ENCODE measurements at regions not wholly inside any gene's neighbourhood (a gene's known extent, or its start where the extent isn't known, plus 50 kb on each side); places are given as distances from the start of the nearest gene placed in this dataset.

DNA sequence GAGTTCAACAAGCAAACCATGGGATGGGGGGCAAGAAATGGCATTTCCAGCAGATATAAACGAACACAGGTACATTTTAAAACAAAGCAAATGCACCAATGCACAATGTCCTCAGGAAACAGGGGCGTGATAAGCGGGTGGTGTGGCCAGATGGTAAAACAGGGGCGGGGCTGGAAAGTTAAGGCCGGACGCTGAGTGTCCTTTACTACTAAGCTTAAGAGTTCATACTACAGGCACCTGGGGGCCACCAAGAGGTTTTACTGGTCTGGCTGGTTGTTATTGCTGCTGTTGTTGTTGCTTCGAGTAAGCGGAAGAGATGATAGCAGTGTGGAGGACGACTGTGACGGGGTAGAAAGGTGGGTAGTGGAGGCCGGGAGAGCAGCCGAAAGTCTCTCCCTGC is 99.8 kb downstream of the ATPSCKMT start:
- TF ChIP-seq EP300 (IDR thresholded peaks at IDR 0.05; ENCODE audit: borderline replicate concordance in 1 of 2, low read depth in 2 of 2, low read length in 2 of 2), result no peak
- no peak for TF ChIP-seq CTCF (IDR thresholded peaks at IDR 0.05; ENCODE audit: control extremely low read depth in 1 of 3, insufficient read depth in 1 of 3, low read depth in 1 of 3, low read length in 3 of 3)
- no peak for TF ChIP-seq POLR2A (IDR thresholded peaks at IDR 0.05; ENCODE audit: control extremely low read depth in 1 of 2, low read depth in 2 of 2, low read length in 2 of 2)
- TF ChIP-seq JUND (IDR thresholded peaks at IDR 0.05; ENCODE audit: low read length), result no peak
- TF ChIP-seq EZH2 (IDR thresholded peaks at IDR 0.05; ENCODE audit: low read depth, low read length, severe bottlenecking), result no peak
- TF ChIP-seq RNF2 (IDR thresholded peaks at IDR 0.05; ENCODE audit: borderline replicate concordance, low read depth, low read length, missing control alignments, poor library complexity, severe bottlenecking), result no peak
- TF ChIP-seq CBX8 (IDR thresholded peaks at IDR 0.05; ENCODE audit: borderline replicate concordance, low read depth, low read length), result no peak
- TF ChIP-seq ASH2L (IDR thresholded peaks at IDR 0.05; ENCODE audit: low read length), result no peak
